ENCODE measurements at regions not wholly inside any gene's neighbourhood (a gene's known extent, or its start where the extent isn't known, plus 50 kb on each side); places are given as distances from the start of the nearest gene placed in this dataset.

DNA sequence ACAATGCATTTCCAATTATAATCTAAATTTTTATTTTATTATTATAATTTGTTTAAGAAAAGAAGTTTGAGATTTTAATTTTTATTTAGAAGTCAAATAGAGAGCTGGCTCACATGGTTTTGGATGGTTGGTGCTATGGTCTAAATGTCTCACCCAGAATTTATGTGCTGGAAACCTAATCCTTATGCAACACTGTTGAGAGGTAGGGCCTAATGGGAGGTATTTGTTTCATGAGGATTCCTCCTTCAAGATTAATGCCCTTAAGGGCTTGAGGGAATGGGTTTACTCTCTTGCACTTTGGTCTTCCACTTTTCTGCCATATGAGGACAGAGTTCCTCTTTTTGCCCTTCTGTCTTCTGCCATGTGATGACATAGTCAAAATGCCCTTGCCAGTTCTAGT is 960.5 kb upstream of the IGFBP7 start (continued):
- TF ChIP-seq GATA2 (CRISPR knock-in tag; IDR thresholded peaks at IDR 0.05) (no peak), NFIC (IDR thresholded peaks at IDR 0.05; ENCODE audit: borderline replicate concordance) (no peak), RFX5 (IDR thresholded peaks at IDR 0.05; ENCODE audit: low read length) (no peak)

DNA sequence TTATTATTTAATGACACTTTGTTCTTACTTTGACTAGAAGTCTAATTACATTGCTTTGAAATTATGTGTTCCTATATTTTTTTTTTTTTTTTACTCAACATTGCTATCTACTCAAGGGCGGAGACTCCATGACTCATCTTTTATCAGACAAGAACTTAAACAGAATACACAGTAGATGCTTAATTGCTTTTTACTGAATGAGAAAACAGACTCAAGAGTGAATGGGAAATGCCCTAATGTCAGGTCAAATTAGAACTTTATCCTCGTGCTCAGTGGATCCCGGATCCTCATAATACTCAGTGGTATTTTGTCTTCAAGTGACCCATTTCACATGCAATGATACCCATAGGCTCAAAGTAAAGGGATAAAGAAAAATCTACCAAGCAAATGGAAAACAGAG is 954.5 kb upstream of the IGFBP7 start:
- DNase-seq: no peak
- Histone ChIP-seq H3K9ac (no peak overlapping the region), H3K4me2 (no peak overlapping the region), H3K79me2 (ENCODE audit: insufficient read depth) (no peaks in the 10 kb centered on the region), H4K20me1 (ENCODE audit: insufficient read depth) (no peaks in the 10 kb centered on the region), H3F3A (replicated peaks; ENCODE audit: insufficient read depth) (no peaks in the 10 kb centered on the region), H3K4me3 (ENCODE audit: low read depth in 2 of 2, low read length in 1 of 2) (no peak overlapping the region), H3K4me1 (ENCODE audit: control insufficient read depth in 1 of 2, insufficient read depth in 2 of 2, low read depth in 1 of 2, low read length in 1 of 2) (no peaks in the 10 kb centered on the region), H3K9me3 (no peaks in the 10 kb centered on the region), H3K27ac (ENCODE audit: low read depth in 2 of 2, low read length in 1 of 2) (no peak overlapping the region), H3K27me3 (ENCODE audit: insufficient read depth) (no peaks in the 10 kb centered on the region), H2AFZ (ENCODE audit: low read depth) (no peak overlapping the region), H3K9me2 (no peaks in the 10 kb centered on the region), H3K36me3 (replicated peaks in 1 of 2; ENCODE audit: control insufficient read depth in 1 of 2, insufficient read depth in 2 of 2, low read length in 1 of 2) (no peaks in the 10 kb centered on the region)
- no peak for TF ChIP-seq EP300 (IDR thresholded peaks at IDR 0.05; ENCODE audit: borderline replicate concordance in 1 of 2, low read depth in 1 of 2, low read length in 1 of 2)
- TF ChIP-seq, protein P1, sequence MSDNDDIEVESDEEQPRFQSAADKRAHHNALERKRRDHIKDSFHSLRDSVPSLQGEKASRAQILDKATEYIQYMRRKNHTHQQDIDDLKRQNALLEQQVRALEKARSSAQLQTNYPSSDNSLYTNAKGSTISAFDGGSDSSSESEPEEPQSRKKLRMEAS (IDR thresholded peaks at IDR 0.05; ENCODE audit: low read depth): no peak
- TF ChIP-seq EZH2phosphoT487 (IDR thresholded peaks at IDR 0.05; ENCODE audit: borderline replicate concordance, low read depth): no peak
- TF ChIP-seq CHD2 (IDR thresholded peaks at IDR 0.05; ENCODE audit: low read length, partially characterized antibody): no peak
- no peak for TF ChIP-seq RFX5 (IDR thresholded peaks at IDR 0.05; ENCODE audit: low read length)
- TF ChIP-seq, protein P2, sequence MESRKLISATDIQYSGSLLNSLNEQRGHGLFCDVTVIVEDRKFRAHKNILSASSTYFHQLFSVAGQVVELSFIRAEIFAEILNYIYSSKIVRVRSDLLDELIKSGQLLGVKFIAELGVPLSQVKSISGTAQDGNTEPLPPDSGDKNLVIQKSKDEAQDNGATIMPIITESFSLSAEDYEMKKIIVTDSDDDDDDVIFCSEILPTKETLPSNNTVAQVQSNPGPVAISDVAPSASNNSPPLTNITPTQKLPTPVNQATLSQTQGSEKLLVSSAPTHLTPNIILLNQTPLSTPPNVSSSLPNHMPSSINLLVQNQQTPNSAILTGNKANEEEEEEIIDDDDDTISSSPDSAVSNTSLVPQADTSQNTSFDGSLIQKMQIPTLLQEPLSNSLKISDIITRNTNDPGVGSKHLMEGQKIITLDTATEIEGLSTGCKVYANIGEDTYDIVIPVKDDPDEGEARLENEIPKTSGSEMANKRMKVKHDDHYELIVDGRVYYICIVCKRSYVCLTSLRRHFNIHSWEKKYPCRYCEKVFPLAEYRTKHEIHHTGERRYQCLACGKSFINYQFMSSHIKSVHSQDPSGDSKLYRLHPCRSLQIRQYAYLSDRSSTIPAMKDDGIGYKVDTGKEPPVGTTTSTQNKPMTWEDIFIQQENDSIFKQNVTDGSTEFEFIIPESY (IDR thresholded peaks at IDR 0.05; ENCODE audit: borderline replicate concordance, low read depth): no peak
- TF ChIP-seq JUND (IDR thresholded peaks at IDR 0.05): no peak
- TF ChIP-seq, protein P3, sequence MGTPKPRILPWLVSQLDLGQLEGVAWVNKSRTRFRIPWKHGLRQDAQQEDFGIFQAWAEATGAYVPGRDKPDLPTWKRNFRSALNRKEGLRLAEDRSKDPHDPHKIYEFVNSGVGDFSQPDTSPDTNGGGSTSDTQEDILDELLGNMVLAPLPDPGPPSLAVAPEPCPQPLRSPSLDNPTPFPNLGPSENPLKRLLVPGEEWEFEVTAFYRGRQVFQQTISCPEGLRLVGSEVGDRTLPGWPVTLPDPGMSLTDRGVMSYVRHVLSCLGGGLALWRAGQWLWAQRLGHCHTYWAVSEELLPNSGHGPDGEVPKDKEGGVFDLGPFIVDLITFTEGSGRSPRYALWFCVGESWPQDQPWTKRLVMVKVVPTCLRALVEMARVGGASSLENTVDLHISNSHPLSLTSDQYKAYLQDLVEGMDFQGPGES (IDR thresholded peaks at IDR 0.05; ENCODE audit: low read depth, low read length): no peak
- no peak for TF ChIP-seq NFIC (IDR thresholded peaks at IDR 0.05; ENCODE audit: borderline replicate concordance)
- CTCF ChIA-PET: interaction anchor here (1.1 kb wide), 1 partner anchor 18 kb away, joined by 3 read pairs; no protein-coding TSS in a partner anchor
- WGBS (ENCODE audit: low lambda C conversion rate): 23% methylated on average over 3 of the region's 3 CpGs
- POLR2A ChIA-PET: no interaction called here

DNA sequence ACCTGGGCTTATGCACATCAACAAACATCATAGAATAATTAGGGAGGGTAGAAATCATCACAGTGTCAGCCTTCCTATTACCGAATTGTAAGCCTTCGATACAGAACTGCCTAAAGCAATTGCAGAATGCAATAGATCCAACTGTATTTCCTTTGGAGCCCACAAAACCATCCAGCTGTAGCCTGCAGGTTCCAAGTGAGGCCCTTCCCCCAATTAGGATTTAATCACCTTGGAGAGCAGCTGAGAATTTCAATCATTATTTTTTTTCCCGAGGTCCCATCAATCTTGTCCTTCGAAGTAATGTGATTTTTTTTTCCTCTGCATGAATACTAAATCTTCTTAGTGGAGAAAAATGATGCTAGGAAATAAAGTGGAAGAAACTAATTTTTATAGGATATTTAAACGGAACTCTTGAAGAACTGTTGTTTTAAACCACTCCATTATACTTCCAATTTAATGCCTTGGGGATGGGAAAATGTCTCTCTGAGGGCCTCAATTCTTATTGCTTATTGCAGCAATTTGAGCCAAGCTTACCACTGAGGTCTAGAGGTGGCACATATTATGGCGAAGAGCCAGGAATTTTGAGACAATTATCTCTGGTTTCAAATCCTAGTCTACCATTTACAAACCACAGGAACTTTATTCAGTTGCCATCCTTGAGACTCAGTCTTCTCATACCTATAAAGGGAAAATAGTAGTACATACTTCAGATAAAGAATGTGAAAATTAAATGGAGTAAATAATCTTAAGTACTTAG is 953.4 kb upstream of the IGFBP7 start:
- Histone ChIP-seq H3K27ac (ENCODE audit: low read depth in 2 of 2, low read length in 1 of 2) (no peak overlapping the region), H3K4me1 (ENCODE audit: control insufficient read depth in 1 of 2, insufficient read depth in 2 of 2, low read depth in 1 of 2, low read length in 1 of 2) (no peaks in the 10 kb centered on the region), H3K9ac (no peak overlapping the region), H2AFZ (ENCODE audit: low read depth) (no peak overlapping the region), H3K36me3 (replicated peaks in 1 of 2; ENCODE audit: control insufficient read depth in 1 of 2, insufficient read depth in 2 of 2, low read length in 1 of 2) (no peaks in the 10 kb centered on the region), H3K79me2 (ENCODE audit: insufficient read depth) (no peaks in the 10 kb centered on the region), H3K9me3 (no peaks in the 10 kb centered on the region), H3K9me2 (no peaks in the 10 kb centered on the region), H3K4me3 (ENCODE audit: low read depth in 2 of 2, low read length in 1 of 2) (no peak overlapping the region), H4K20me1 (ENCODE audit: insufficient read depth) (no peaks in the 10 kb centered on the region), H3K4me2 (no peak overlapping the region), H3K27me3 (ENCODE audit: insufficient read depth) (no peaks in the 10 kb centered on the region), H3F3A (replicated peaks; ENCODE audit: insufficient read depth) (no peaks in the 10 kb centered on the region)
- 39% methylated on average over 6 of the region's 6 CpGs for WGBS (ENCODE audit: low lambda C conversion rate)
- ChIA-PET CTCF (interaction anchor here (1.1 kb wide), 1 partner anchor 19 kb away, joined by 3 read pairs; no protein-coding TSS in a partner anchor), POLR2A (no interaction called here)
- TF ChIP-seq NFIC (IDR thresholded peaks at IDR 0.05; ENCODE audit: borderline replicate concordance) (no peak), SIN3A (IDR thresholded peaks at IDR 0.05; ENCODE audit: borderline replicate concordance, low read depth, low read length) (no peak), NRF1 (IDR thresholded peaks at IDR 0.05; ENCODE audit: low read depth, low read length) (no peak), YY1 (IDR thresholded peaks at IDR 0.05; ENCODE audit: low read depth) (no peak), FOXJ3 (CRISPR knock-in tag; IDR thresholded peaks at IDR 0.05) (no peak), GABPA (IDR thresholded peaks at IDR 0.05; ENCODE audit: low read depth) (no peak), FOXM1 (IDR thresholded peaks at IDR 0.05; ENCODE audit: low read depth) (no peak), MEF2A (IDR thresholded peaks at IDR 0.05; ENCODE audit: borderline replicate concordance, low read depth) (no peak)
- TF ChIP-seq, protein P1 (IDR thresholded peaks at IDR 0.05; ENCODE audit: low read depth): no peak
- no peak for DNase-seq

All from SK-N-SH (cell line).